Fibroblast of skin of abdomen (primary cell): ENCODE measurements at regions not wholly inside any gene's neighbourhood (a gene's known extent, or its start where the extent isn't known, plus 50 kb on each side); places are given as distances from the start of the nearest gene placed in this dataset.
"Not testable (repeated sequence)": the region's sequence is repeated elsewhere in the genome, so short reads cannot be mapped to it uniquely, and the experiment has no call there.

Experiments
- DNase-seq: peaks from one replicate; pipeline ENCODE4 v3.0.0-alpha.2; 2013

- DNase-seq: no peak
Measured at GRCh38 chr6:121767211-121767610, 331.8 kb downstream of the GJA1 start.

DNA sequence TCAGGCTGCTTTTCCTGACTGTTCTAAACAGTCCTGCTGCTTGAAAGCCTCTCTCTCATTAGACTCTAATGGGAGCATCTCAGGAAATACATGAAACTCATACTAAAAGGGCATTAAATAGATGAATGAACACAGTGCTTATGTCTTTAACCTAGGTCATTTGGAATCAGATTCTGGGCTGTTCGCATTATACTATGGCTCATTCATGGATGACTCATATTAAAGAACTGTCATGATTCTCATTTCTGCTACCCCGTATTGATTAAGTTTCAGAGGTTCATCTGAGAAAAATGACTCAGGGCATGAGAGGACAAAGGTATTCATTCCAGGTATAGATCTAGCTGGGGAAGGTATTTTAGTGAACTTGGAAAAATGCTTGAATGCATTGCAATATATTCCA, 335.5 kb downstream of the GJA1 start:
- DNase-seq: peak; percentile 16

GRCh38 chr6:121771937-121772720, 336.7 kb downstream of the GJA1 start:
- no peak for DNase-seq

DNA sequence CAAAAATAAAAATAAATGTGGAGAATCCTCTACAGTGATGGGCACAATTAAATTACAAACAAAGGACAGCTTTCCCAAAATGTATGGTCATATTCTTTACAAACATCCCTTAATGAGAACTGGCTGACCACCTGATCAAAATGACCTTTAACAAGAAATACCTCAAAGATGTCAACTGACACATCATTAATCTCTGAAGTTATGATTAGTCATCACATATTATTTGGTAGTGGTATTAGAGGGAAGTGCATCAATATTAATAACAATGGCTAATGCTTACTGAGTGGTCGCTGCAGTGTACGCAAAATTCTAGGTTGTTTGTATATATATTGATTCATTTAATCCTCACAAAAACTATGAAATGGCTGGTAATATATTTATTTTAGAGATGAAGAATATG, 340.6 kb downstream of the GJA1 start:
- no peak for DNase-seq

GRCh38 chr6:121780325-121781321, 345.2 kb downstream of the GJA1 start:
- DNase-seq: peak; percentile 95

DNA sequence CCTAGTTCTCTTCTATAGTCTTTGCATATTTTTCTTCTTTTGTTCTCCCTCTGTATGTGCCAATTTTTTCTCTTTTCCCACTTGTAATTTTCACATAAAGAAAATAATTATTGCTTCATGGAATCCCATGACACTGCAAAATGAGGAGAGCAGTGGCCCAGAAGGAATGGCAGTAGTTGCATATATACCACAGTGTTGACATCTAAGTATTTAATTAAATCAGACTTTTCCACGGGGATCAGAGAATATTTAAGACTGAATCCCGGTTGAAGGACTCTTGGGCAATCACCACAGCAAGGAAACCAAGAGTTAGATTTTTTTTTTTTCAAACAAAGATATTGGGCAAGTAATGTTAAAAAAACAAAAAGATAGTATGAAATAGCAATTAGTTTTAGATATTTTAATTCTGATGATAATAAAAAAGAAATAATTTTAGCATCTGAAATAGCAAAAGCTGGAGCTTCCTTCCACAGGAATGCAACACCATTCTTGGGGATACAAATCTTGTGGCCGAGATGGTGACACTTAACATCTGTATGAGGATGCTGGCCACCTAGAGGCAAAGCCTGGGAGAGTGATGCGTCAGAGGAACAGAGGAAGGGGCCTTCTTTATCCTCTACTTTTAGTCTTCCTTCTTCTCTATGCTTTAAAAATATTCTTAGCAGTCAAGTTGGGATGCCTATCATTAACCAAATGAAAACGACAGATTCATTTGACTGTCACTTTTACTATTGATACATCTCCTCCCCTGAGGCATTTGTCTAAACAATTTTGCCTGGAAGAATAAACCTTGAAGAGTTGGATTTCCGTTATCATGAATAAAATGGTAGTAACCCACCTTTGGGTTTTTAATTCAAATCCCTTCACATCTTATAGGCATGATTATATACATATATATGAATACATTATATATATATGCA, 356.2 kb downstream of the GJA1 start:
- DNase-seq: peak; percentile 81

DNA sequence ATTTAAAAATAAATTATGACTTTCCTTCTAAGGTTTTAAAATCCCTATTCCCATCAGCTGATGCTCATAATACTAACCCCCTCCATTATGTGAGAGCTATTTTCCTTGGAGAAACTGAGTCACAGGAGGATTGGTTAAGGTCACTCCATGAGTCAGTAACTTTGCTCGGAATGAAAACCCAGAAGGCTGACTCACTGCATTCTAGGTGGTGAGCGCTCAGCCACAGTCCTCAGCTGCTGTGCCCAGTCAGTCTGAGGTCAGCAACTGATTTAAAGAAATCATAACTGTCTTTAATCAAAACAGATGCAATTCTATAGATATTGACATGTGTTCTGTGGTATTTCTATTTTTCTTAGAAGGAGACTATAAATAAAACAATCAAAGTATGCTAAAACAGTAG, 359.2 kb downstream of the GJA1 start:
- DNase-seq: peak; percentile 96

GRCh38 chr6:121797598-121797997, 362.2 kb downstream of the GJA1 start:
- not testable (repeated sequence) for DNase-seq

- not testable (repeated sequence) for DNase-seq
Measured at GRCh38 chr6:121798126-121798525, 362.7 kb downstream of the GJA1 start.

GRCh38 chr6:121799574-121799973, 364.1 kb downstream of the GJA1 start:
- DNase-seq: no peak

DNA sequence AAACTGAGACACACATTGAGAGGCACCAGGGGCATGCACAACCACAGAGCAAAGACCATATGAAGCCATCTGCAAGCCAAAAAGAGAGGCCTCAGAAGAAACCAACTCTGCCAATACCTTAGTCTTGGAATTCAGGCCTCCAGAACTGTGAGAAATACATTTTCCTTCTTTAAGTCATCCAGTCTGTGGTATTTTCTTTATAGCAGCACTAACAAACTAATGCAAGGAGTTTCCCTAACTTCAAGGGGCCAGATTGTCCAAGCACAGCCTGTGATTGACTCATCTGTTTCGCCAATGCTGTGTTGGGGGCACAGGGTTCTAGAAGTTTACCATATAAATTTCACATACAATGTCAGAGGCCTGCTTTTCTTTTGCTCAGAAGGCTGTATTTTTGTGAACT, 364.6 kb downstream of the GJA1 start:
- DNase-seq: peak; percentile 32

GRCh38 chr6:121806116-121806515, 370.7 kb downstream of the GJA1 start:
- no peak for DNase-seq

- DNase-seq: no peak
Measured at GRCh38 chr6:121809211-121809610, 373.8 kb downstream of the GJA1 start.

DNA sequence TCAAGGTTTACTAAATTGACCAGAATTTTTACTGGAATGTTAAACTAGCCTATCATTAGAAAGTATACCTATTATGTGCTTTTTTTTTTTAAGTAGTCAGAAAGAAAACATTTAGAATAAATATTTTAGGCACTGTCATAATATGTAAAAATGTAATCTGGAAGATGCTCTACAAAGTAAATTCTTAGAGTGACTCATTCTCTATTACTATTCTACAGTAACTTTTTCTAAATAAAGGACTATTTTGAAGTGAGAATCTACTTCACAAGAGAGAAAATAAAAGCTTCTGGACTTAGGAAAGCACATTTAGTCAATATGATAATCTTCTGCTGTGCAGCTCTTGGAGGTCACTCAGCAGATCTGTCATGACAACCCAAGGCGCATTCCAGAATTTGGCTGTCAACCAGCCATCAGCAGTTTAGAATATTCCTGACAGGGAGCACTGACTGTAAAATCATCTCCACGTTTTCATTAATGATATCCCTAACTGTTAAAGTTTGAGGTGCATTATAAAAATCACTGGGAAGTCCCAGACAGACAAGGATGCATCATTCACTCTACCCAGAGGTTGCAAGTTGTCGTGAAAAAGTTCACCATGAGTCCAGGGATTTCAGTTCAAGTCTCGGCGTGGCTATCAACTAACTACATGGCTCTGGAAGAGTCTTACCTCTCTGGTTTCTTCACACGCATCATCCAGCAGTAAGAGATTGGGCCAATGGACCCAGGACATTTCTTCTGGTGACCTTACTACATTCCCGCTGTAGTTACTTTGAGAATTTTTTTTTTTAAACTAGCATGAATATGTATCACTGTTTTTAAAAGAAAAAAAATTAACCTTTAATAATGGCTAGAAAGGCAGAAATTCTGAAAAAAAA, 374.9 kb downstream of the GJA1 start:
- no peak for DNase-seq

DNA sequence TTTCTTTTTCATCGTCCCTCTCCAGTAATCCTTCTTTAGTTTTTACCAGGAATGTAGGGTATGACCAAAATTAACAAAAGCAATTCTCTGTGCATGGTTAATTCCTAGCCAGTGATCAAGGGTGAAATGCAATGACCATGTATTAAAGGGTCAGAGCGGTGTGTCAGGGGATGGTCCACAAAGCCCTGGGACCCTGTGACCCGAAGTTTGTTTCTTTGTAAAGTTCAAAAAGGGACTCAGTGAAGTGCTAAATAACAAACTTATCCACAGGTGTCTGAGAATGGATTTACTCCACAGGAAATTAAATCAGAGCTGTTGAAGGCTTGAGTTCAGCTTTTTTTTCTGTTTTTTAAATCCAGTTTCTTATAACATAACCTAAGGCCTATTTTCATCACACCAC, 375.7 kb downstream of the GJA1 start:
- no peak for DNase-seq

DNA sequence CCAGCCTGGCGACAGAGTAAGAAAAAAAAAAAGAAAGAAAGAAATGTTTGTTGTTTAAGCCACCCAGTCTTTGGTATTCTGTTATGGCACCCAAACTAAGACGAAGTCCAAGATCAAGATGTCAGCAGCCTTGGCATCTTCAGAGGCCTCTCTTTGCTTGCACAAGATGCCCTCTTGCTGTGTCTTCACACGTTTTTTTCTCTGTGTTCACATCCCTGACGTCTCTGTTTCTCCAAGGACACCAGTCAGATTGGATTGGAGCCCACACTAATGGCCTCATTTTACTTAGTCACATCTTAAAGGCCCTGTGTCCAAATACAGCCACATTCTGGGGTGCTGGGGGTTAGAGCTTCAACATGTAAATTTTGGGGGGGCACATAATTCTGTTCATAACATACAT, 380.9 kb downstream of the GJA1 start:
- DNase-seq: no peak

- no peak for DNase-seq
Measured at GRCh38 chr6:121816906-121817540, 381.6 kb downstream of the GJA1 start.

DNA sequence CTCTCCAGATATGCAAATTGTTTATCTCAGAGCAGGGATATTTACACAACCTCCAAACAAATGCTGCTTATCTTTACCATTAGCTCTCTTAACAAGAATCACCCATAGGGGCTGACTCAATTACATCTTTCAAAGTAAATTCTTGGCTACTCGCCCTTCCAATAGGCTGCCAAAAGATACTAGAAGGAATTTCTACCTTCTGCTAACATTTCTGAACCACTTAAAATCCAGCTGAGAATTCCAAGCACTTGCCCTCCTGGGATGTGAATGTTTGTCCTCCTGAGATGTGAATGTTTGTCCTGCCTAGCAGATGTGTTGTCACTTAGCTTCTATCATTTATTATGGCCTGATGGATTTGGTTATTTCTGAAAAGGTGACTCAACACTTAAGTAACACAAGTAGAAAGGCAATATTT, 388.0 kb downstream of the GJA1 start:
- peak; percentile 90 for DNase-seq

DNA sequence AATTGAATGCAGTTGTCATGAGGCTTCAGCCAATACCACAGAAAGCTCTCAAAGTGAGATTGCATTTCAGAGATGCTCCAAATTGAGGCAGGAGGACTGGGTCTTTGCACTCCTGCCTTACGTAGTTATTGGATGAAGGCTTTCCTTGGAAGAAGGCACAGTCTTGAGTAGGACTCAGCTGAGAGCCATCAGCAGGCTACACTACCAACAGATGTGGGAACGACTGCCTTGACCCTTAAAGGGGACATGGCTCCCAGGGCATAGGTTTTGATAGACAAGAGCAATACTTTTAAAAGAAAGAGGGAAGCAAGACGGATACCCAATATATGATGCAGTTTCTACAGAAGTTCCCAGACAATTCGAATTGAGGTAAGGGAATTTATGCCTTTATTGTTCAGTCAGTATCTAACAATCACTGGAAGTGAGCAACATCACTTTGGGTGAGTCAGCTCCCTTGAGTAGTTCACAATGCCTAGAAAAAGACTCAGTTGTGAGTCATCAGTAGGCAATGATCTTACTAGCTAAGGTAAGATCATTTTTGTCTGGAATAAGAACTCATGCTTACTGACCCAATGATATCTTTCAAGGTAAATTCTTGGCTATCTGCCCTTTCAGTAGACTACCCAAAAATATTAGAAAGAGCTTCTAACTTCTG, 390.8 kb downstream of the GJA1 start:
- peak; percentile 89 for DNase-seq

DNA sequence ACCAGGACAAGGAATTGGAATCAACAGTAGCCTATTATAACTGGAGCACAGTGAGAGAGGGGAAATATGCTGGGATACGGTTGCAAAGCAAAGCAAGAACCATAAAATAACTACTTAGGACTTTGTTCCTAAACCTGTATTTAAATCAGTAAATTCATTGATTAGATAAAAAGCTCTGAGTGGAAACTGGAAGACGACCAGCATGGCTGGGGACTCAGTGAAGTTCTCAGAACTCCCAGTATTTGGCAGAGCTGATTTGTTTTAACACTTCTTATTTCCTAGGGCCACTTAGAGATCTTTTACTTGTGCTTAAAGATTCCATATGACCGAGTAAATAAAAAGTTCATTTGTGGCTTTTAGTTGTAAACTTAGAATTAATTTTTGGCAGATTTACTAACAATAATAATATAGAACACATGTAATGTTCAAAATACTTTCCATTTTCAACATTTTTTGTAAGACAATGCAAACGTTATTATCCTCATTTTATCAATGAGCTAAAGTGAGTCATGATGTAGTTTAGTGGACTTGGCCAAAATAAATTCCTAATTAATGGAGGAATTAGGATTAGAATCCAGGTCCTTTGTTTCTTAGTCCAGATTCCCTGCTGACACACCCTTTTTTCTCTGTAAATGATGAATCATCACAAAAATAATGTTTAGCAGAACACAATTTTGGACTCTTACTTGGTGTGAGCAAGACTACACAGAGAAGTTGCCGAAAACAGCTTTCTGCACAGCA, 392.9 kb downstream of the GJA1 start:
- DNase-seq: peak; percentile 35
